AG08395 (cell line): ENCODE measurements at regions not wholly inside any gene's neighbourhood (a gene's known extent, or its start where the extent isn't known, plus 50 kb on each side); places are given as distances from the start of the nearest gene placed in this dataset.
"Not testable (repeated sequence)": the region's sequence is repeated elsewhere in the genome, so short reads cannot be mapped to it uniquely, and the experiment has no call there.

ENCODE experiments used
- DNase-seq: peaks from one replicate; pipeline ENCODE4 v3.0.0; 2012; ENCODE audit warnings: mixed read lengths, low spot score

DNA sequence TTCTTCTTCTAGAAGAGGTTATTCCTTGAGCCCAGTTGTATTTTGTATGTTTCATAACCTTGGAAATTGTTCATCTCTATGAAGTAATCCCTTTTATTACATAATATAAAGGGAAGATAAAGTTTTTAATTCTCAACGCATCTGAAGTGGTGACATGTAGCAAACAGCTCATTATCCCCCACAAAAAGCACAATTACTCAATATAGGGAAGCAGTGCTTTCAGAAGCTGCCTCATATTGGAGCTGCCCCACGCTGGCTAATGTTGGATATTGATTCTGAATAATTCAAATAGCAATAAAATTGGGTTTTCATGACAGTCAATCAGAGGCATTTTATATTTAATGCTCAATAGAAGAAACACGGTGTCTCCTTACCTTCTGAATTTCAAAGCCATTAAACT, 604.3 kb upstream of the RBFOX1 start:
- no peak for DNase-seq

DNA sequence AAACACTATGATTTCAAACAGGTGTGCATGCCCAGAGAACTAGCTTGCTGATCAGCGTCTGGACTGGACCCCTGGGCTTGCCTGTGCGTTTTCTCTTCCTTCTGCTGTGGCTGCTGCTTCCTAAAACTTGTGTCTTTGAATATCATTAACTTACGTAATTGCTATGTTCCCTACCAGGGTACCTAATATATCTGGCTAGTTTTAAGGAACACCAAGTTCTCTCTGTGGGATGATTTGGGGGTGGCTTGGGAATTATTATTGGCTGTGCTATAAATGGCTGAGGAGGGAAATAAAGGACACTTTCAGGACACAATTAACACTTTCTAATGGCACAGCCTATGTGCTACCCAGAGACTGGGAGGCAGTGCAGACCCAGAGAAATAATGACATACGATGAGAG, 606.0 kb upstream of the RBFOX1 start:
- DNase-seq, result no peak

DNA sequence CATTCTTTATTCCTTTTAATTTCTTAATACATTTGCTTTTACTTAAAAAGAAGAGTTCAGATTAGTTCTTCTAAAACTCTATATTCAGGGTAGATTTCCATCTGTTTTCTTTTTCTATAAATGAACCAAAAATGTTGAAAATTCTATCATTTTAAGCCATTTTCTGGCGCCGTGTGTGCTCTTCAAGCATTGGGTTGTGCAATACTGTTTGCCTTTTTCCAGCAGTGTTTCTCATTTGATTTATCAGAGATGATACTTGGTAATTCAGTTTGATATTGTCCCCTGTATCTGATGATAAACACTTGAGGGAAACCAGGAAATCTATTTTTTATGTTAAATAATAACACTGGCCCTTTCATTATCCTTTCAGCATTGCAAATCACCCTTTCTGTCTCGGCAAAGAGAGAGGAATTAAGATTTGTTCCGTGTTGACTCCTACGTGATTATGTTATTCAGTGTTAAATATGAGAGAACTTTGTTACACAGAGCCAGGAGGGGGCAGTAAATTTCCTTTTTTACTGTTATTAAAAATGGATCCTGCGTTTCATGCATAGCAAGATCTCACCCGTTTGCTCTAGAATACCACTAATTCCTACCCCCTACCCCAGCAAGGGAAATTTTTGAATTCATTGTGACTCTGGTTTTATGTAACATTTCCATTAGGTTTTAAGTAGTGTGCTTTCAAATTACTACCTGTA, 606.9 kb upstream of the RBFOX1 start:
- no peak for DNase-seq

DNA sequence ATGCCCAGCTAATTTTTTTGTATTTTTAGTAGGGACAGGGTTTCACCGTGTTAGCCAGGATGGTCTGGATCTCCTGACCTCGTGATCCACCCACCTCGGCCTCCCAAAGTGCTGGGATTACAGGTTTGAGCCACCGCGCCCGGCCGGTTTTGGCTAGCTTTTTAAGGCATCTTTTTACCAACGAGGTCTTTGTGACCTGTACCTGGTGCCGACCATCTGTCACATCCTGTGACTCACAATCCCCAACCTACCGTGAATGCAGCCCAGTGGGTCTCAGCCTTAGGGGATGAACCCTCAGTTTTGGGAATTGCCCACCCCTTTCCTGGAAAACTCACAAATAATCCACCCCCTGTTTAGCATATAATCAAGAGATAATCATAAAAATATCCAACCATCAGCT, 607.4 kb upstream of the RBFOX1 start:
- DNase-seq, result not testable (repeated sequence)

DNA sequence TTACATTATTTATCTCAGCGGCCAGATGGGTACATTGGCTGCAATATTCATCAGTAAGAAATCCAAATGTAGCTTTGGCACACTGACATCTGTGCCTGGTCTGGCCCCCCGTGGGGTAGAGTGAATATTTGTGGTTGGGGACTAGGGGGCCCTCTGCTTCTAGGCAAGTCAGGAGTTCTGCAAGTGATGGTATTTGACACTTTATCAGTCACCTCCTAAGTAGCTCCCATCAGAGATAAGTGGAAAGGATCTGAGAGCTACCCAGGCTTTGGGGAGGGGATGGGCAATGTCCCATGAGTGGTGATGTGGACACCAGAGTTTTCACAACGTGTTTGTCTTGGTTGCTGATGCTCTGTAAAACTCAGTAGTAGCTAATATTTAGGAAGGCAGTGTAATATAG, 609.9 kb upstream of the RBFOX1 start:
- DNase-seq, result no peak

DNA sequence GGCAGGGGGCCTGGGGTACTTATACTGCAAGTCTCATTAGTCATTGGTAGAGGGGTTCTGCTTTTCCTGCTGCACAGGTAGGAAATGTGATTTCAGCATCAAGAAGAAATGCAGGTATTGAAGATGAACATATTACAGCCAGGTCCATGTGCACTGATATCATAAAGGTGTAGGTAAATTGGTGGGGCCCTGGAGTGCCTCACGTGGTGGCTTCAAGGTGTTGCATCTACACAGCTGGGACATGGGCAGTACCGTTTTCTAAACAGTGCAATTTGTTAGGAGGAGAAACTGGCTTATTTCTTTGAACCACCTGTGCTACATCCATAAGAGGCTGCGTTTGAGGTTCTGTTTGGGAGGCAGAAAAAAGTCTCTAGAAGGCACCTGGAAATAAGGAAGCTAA, 618.1 kb upstream of the RBFOX1 start:
- DNase-seq, result no peak

DNA sequence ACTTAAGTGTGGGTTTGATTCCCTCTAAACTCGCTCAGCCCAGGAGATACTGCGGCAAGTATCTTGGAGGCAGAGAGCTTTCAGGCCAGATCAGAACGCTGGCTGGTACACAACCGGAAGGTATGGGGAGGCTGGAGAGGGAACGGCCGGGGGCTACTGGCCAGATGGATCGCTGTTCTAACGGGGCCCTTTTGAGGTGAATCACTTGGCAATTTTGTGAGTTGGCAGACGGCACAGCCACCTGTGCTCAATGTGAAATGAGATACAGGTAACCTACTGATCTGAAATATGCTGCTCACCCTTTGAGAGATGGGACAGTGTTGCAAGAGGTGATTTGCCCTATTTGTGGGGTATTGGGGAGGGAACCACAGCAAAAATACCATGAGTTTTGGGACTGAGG, 622.9 kb upstream of the RBFOX1 start:
- DNase-seq, result no peak

DNA sequence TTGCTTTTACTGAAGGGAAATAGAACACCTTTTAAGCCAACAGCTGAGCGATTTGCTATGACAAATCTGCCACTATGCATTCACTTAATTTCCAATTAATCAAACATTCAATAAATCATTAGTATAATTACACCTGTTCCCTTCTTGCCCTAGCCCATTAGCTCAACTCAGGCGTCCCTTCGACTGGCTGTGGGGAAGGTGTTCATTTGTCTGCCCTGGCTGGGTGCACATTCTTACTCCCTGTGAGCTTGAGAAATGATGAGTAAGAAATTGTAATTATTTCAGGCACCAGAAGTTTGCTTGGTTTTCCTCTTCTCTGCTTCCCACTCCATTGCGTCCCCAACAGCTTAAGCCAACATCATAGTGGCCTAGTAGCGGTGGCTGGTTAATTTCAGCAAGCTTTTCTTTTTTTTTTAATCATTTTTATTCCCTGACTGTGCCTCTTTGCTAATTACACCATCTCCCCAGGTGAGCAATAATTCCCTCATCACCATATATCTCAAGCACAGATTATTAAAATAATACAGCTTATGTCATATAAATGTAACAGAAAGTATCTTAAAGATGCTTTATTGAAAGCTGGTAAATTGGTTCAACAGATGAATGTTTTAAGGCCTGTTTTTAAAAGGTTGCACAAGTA, 623.9 kb upstream of the RBFOX1 start:
- no peak for DNase-seq

DNA sequence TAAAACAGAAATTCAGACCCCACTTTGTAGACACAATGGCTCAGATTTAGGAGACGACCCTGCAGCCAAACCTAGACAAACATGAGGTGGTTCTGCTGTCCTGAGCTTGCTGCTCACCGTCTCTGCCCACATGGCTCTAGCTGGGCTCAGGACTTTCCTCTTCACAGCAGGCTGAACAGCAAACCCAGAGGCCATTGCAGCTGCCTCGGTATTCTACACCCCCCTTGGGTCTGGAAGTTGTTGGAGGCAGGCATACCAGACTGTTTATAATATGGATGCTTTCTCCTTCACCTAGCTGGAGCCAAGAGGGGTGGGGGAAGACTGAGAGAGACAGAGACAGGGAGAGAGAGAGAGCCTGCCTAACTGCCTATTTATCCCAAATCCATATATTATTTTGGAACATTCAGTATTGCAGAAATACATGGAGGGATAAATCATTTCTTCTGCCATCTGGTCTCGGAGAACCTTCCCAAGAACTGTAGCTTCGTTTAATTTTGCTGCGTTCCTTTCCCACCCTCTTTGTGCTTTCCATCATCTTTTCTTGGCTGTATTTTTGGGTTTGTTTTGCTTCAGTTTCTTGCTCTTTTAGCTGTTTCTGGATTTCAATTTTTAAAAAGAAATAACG, 628.2 kb upstream of the RBFOX1 start:
- DNase-seq, result no peak

DNA sequence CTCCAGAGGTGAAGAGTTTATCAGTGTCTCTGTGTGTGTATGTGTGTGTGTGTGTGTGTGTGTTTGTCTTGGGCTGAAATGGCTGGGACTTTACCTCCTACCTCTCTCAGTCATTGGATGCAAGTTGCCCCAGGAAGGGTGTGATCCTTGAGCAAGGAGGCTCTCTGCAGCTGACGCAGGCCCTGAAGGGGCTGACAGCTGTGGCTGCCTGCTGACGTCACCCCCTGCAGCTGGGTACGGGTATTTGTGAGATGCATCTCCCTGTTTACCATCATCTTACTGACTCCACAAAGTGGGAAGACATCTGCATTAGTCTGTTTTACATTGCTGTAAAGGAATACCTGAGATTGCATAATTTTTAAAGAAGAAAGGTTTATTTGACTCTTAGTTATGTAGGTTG, 631.5 kb upstream of the RBFOX1 start:
- DNase-seq, result no peak

DNA sequence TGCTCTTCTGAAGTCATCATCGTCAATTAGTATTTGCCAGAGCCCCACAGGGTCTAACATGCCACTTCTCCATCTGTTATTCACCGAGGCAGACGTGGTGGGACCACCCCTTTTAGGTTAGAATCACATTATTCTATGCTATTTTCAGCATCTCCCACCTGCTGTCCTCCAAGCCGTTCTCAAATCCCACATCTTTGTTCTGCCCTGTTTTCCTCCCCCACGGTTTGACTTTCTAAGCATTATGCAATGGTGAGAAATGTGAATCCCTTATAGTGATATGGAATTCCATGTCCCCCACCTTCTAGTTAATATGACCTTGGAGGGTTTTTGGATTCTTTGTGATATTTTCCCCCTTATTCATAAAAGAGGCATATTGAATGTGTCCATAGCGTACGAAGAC, 634.1 kb upstream of the RBFOX1 start:
- no peak for DNase-seq

DNA sequence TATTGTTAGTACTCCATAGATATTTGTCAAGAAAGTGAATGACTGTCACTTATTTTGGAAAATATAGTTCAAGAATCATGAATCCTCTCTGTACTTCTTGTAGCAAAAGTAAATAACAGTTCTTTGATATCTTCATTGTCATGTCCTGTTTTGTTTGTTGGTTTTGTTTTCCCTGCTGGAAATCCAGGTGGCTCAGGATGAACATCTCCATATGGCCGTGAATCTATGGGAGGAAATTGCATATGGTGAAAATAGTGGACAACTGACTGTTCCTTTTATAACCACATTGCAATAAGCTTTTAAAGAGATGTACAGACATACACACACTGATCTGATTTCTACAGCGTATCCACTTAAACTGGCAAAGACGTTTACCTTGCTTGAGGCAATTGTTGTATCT, 637.0 kb upstream of the RBFOX1 start:
- DNase-seq, result no peak

DNA sequence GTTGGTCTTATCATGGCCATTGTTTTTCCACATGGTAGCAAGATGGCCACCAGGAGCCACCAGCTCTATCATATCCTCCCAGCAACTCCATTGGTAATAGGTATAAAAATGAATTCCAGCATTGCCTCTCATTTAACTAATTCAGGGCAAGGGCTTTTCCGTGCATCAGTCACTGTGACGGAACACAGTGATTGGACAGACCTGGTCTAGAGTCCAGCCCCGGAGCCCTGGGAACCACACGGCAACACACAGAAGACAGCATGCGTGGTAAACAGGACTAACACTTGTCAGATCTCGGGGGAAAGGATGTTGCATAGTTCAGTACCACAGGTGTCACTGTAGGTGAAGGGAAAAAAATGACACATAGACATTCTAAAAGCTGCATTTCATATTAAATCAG, 638.0 kb upstream of the RBFOX1 start:
- DNase-seq, result no peak

DNA sequence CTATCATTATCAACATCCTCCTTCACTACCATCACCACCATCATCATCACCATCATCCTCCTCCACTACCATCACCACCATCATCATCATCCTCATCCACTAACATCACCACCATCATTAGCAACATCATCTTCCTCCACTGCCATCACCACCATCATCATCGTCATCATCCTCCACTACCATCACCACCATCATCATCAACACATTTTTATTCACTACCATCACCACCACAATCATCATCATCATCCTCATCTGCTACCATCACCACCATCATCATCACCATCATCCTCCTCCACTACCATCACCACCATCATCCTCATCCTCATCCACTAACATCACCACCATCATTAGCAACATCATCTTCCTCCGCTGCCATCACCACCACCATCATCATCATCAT, 639.2 kb upstream of the RBFOX1 start:
- DNase-seq, result not testable (repeated sequence)

DNA sequence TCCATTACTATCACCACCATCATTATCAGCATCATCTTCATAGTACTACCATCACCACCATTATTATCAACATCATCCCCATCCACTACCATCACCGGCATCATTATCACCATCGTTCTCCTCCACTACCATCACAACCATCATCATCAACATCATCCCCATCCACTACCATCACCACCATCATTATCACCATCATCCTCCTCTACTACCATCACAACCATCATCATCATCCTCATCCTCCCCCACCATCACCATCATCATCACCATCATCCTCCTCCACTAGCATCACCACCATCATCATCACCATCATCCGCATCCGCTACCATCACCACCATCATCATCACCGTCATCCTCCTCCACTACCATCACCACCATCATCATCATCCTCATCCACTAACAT, 639.8 kb upstream of the RBFOX1 start:
- no peak for DNase-seq

DNA sequence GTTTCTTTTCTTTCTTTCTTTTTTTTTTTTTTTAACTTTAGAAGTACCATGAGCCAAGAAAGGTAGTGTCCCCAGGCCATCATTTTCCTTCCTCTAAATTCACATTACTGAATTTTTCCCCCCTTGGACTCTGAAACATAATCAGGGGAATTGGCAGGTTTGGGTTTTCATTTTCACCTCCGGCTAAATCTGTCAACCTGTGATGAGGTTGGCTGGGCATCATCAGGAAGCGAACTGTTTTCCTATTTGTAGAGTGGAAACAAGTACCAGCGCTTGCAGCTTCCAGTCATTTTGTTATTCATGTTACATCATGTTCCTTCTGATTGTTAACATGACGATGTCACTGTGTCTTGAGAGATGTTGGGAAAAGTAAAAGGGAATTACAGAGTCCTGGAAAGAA, 641.9 kb upstream of the RBFOX1 start:
- DNase-seq, result no peak

DNA sequence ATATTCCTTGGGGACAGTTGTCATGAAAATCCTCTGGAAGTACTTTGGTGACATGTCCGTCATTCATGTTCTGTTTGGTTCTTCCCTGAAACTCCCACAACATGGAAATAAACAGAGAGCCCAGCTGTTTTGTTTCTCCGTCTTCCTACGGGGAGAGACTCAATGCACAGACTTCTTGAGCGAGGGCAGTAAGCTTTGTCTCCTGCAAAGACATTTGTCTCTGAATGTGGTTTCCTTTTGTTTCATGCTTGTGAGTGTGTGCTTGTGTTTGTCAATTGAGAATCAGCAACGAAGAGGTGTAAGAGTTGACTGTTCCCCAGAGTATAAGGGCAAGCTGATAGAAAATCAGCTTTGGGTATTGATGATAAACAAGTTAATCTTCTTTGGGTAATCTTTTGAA, 643.0 kb upstream of the RBFOX1 start:
- no peak for DNase-seq

DNA sequence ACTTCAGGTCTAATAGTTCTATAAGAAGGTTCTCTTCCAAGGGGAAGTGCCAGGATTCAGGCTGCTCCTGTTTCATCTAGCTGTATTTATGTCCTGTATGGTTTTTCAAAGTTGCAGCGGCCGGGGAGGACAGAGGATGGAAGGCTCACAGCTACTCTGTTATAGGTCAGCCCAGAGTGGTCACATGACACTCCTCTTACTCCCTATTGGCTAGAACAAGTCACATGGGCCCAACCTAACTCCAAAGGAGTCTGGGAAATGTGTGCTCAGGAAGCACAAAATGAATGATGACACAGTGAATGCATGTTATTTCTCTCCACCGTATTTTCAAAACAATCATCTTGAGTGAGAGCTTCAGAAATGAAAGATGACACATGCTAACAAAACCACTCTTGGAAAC, 645.1 kb upstream of the RBFOX1 start:
- no peak for DNase-seq

DNA sequence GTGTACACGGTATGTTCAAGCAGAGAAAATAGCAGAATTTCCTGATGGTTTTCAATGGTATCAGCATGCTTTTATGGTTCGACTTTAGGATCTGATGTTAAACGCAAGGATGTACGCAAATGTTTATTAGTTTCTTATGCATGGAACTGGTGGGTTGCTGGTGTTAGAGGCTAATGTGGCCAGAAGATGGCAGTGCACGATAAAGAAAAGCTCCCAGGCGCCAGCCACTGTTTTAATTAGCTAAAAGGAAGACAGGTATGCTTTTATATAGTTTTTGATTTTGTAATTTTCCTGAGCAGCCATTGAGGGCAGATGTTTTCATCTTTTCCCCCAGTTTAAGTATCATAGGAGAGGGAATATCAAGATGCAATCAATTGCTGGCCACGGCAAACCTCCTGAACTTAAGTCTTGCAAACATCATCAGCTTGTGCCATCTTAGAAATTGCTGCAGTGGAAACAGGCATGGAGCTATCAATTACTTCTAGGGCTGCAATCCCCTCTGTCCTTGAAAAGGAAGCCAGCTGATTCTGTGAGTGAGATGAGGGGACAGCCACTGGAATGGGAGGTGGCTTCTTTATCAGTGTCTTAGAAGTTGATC, 648.5 kb upstream of the RBFOX1 start:
- DNase-seq, result no peak

DNA sequence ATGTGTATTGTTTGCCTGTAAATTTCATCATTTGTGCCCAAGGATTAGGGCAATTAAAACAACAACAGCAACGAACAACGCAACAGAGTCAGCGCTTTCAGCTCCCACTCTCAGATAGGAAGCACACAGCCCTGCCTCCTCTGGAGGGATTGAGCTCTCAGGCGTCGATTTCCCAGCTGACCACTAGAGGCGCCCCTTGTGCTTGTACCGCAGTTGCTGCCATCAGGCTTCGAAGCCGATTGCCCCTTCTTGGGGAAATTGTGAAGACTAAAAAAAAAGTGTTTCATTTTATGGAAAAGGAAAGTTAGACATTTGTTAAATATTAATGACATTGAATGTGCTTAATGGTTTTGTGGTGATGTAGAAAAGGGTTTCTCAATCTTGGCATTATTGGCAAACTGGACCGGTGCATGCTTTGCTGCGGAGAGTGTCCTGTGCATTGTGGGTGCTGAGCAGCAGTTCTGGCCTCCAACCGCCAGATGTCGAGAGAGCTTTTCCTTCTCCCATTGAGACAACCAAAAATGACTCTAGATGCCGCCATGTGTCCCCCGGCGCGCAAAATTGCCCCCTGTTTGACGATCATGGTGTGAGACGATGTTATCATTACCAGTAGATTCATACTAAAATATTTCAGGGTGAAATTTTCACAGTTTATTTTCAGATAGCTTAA, 650.4 kb upstream of the RBFOX1 start:
- no peak for DNase-seq

DNA sequence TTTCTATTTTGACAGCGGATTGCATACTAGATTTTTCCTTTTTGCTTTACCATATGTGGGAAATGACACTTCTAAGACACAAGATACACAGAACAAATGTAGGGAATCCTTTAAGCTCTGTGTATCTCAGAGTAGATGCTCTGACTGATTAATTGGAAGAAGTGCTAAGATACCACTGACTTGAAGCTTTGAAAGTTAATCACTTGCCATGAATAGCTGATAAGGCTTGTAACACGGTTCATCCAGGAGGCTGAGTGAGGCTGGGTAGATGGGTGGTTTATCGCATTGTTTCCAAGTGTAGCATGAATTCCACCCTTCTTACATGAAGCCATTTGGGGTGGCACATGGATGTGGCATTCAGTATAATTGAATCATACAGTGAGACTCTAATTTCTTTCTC, 654.1 kb upstream of the RBFOX1 start:
- no peak for DNase-seq

DNA sequence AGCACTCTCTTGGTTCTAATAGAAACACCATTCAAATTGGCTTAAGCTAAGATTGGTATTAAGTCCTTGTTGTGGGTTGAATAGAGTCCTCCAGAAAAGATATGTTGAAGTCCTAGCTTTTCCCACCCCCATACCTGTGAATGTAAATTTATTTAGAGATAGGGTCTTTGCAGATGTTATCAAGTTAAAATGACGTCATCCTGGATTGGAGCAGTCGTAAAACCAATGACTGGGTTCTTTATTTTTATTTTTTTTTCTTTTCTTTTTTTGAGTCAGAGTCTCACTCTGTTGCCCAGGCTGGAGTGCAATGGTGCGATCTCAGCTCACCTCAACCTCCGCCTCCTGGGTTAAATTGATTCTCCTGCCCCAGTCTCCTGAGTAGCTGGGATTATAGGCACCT, 658.6 kb upstream of the RBFOX1 start:
- no peak for DNase-seq

DNA sequence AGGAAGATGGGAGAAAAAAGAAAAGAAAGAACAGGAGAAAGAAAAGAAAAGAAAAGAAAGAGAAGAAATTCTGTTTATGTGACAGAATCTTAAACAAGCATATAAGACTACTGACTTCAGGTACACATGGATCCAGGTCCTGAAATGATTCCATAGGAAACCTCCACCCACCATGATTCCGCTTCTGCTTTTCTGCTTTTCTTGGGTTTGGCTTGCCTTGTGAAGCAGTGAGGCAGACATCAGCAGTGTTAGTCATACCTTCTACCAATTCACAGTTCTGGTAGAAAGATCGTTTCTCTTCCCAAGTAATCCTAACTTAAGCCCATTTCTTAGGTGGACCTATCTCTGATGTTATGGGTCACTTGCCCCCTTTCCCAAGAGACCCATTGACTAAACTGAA, 660.1 kb upstream of the RBFOX1 start:
- DNase-seq, result no peak
